ENCODE measurements at regions not wholly inside any gene's neighbourhood (a gene's known extent, or its start where the extent isn't known, plus 50 kb on each side); places are given as distances from the start of the nearest gene placed in this dataset.

DNA sequence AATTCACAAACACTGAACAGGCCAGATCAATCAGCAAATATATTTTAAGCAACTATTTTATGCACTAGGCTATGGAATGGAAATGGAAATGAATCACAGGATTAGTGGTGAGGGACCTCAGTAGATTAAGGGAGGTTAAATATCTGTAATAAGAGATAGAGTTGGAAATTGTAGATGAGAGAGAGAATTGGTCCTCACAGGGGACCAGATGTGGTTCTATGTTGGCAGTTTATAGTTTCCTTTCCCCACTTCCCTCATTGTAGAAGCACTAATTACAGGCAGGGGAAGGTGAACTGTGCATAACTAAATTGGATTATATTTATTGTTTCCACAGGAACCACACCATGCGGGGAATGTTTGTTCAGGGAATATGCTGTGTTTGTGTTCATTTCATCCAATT is 496.2 kb downstream of the ARHGEF28 start:
- no peak for DNase-seq (ENCODE audit: low spot score)

GRCh38 chr5:74120585-74120984 is 494.6 kb downstream of the ARHGEF28 start:
- no peak for DNase-seq (ENCODE audit: low spot score)

- no peak for DNase-seq (ENCODE audit: low spot score)
Measured at GRCh38 chr5:74118071-74118470, 492.1 kb downstream of the ARHGEF28 start.

DNA sequence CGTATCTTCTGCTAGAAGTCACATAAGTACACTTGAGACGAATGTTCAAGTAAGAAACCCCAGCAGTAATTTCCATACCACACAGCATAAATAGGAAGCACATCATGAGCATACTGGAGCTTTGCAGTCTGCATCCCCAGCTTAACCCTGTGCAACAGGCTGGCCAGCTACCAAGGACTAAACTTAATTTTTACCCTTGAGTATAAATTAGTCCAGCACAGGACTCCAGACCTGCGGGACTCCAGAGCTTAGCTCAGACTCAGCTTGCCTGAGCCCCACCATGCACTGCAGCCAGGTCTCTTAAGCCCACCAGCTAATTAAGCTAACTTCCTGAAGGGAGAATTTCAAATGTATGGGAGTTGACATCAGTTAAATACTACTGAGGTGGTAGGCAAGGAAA is 491.0 kb downstream of the ARHGEF28 start:
- DNase-seq (ENCODE audit: low spot score): no peak

- no peak for DNase-seq (ENCODE audit: low spot score)
Measured at GRCh38 chr5:74116266-74116665, 490.3 kb downstream of the ARHGEF28 start.

- no peak for DNase-seq (ENCODE audit: low spot score)
Measured at GRCh38 chr5:74113927-74114326, 487.9 kb downstream of the ARHGEF28 start.

GRCh38 chr5:74113196-74113540 is 487.2 kb downstream of the ARHGEF28 start:
- DNase-seq (ENCODE audit: low spot score): no peak

DNA sequence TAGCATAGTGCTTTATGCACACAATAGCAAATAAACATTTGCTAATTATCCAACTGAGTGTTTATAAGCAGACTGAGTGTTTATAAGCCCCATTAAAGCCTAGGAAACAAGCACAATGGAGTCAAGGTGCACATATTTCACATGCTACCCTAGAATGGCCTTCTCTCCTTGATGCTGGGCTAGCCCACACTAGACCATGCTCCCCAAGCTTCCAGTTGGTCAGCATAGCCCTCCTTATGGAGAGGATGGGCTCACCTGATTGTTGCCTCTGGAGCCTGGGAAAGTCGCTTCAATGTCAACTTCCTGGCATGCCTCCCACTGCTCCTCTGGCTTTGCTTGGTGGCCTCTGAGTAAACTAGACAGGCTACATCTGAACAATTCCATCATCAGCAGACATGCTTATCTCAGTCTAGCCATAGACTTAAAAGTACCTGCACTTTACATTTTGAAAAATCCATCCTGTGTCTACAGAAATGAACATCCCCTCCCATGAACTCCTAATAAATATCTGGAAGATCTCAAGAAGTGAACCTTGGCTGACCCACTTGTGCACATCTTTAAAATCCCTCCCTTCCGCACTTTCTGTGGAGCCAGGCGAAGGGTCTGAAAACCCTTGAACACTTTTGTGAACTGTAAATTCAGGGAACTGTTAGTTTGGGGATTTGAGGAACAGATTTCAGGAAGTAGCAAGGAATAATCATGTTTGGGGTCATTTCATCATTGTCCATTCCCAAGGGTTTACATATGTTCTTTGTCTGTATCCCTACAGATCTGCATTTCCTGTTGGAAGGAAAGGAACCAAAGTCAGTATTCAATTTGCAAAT is 486.6 kb downstream of the ARHGEF28 start:
- no peak for DNase-seq (ENCODE audit: low spot score)

- no peak for DNase-seq (ENCODE audit: low spot score)
Measured at GRCh38 chr5:74111764-74112163, 485.8 kb downstream of the ARHGEF28 start.

- no peak for DNase-seq (ENCODE audit: low spot score)
Measured at GRCh38 chr5:74109344-74109743, 483.3 kb downstream of the ARHGEF28 start.

DNA sequence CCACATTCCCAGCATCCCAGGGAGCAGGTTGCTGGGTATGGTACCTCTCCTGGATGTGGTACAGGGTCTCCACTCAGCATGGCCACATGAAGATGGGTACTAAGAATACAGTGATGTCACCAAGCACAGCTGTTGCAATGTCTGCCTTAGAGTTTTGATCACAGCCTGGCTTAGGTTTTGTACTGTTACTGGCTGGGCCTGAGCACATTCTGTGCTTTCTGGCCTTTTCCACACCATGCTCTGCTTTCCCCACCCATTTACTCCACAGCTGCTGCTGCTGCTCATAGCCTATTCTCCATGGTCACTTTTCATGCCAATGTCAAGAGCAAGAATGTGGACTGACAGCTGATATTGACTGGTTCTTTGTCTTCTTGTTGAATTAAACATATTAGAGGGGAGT is 481.9 kb downstream of the ARHGEF28 start:
- DNase-seq (ENCODE audit: low spot score): no peak

- DNase-seq (ENCODE audit: low spot score): no peak
Measured at GRCh38 chr5:74105126-74105780, 479.3 kb downstream of the ARHGEF28 start.

GRCh38 chr5:74103131-74104023 is 477.4 kb downstream of the ARHGEF28 start:
- DNase-seq (ENCODE audit: low spot score): no peak

DNA sequence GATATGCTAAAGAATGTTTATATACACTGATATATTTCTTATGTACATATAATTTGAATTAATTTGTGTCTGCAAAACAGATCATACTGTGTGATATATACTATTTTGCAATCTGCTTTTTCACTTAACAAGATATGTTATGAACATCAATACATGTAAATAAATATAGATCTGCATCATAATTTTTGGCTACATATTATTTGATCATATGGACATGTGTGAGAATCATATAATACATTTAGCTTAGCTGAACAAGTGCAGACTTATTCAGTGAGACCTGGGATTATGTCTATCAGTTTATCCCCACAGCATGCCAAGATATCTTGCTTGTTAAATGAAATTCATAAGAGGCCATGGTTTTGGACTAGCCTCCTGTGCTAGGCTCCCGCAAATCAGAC is 474.3 kb downstream of the ARHGEF28 start:
- DNase-seq (ENCODE audit: low spot score): no peak

- DNase-seq (ENCODE audit: low spot score): no peak
Measured at GRCh38 chr5:74099538-74100267, 473.7 kb downstream of the ARHGEF28 start.

DNA sequence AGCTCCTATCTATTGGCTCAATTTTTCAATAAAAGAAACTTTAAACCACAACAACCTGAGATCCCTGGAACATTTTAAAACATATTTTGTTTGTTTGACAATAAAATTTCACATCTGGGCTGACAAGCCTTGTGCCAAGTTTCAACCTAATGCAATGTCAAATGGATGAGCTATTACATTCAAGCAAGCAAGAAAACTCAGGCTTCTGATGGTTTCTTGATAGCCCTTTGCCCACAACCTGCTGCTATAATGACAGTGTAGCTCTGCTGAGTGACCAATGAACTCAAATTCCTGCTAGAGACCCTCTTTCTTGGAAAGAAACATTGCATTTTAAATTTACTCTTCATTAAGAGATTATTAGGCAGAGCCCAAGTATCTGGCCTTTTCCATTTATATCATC is 472.9 kb downstream of the ARHGEF28 start:
- no peak for DNase-seq (ENCODE audit: low spot score)

- DNase-seq (ENCODE audit: low spot score): no peak
Measured at GRCh38 chr5:74098456-74098855, 472.5 kb downstream of the ARHGEF28 start.

- no peak for DNase-seq (ENCODE audit: low spot score)
Measured at GRCh38 chr5:74096325-74096724, 470.3 kb downstream of the ARHGEF28 start.

DNA sequence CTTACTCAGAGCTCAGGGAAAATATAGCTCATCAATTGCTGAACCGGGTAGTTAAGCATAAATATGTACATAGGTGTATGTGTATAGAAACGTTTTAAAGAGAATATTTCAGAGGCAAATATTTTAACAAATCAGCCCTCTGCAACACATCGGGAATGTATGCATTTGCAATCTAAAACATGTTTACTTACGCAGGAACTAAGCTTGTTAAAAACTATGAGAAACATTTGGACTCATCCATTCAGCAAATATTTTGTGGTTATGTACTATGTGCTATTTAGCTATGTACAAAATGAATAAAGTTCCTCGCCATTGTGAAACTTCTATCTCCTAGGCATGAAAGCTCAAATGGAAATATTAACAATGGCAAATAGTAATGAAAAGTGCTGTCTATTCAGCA is 469.9 kb downstream of the ARHGEF28 start:
- DNase-seq (ENCODE audit: low spot score): no peak

- no peak for DNase-seq (ENCODE audit: low spot score)
Measured at GRCh38 chr5:74094782-74095108, 468.7 kb downstream of the ARHGEF28 start.

DNA sequence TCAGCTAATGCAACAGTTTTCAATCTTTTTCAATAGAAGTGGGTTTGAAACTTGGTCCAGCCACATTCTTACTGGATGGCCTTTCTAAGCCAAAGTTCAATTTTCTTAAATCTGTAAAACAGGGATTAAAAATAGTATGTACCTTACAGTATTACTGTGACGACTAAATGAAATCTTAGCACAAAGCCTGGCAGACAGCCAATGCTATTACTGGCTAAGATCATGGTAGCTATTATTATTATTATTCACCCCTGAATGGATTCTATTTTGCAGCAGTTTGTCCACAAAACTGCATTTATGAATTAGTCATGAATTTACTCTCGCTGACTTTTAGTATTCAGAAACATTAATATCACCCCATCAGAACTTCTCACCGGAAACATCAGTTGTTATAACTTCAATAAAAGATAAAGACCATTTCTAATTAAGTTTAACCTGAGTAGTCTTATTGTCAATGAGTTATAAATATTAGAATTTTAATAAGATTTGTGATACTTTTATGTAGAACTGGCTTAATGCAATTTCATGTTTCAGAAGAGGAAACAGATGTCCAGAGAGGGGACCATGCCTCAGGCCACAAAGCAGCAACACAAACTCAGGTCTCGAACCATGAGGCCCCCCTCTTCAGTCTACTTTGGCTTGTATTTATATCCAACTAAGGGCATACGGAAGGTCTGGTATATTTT is 468.2 kb downstream of the ARHGEF28 start:
- DNase-seq (ENCODE audit: low spot score): no peak

- no peak for DNase-seq (ENCODE audit: low spot score)
Measured at GRCh38 chr5:74093561-74093960, 467.6 kb downstream of the ARHGEF28 start.

All from HuH-7.5 (cell line).